ENCODE measurements at regions not wholly inside any gene's neighbourhood (a gene's known extent, or its start where the extent isn't known, plus 50 kb on each side); places are given as distances from the start of the nearest gene placed in this dataset.

DNA sequence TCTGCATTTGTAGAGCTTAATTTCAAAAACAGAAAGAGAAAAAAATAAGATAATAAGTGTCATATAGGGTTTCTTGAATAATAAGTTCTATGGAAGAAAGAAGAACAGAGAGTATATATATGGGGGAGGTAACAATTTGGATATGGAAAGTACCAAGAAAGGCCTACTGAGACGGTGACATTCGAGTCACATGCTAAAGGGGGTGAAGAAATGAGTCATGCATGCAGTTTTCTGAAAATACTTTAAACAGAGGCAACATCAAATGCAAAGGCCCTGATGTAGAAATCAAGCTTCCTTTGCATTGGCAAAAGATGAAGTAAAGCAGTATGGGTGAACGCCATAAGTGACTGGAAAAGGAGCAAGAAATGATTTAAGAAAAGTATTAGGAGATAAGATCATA is 371.6 kb upstream of the ZNF385D start:
- Histone ChIP-seq H3K4me2 (no peak overlapping the region), H3K27me3 (ENCODE audit: insufficient read depth) (no peaks in the 10 kb centered on the region), H3K27ac (ENCODE audit: low read depth in 2 of 2, low read length in 1 of 2) (no peak overlapping the region), H3K4me1 (ENCODE audit: control insufficient read depth in 1 of 2, insufficient read depth in 2 of 2, low read depth in 1 of 2, low read length in 1 of 2) (no peaks in the 10 kb centered on the region), H3K9ac (no peak overlapping the region), H3K9me2 (no peaks in the 10 kb centered on the region), H3K9me3 (no peaks in the 10 kb centered on the region), H4K20me1 (ENCODE audit: insufficient read depth) (no peaks in the 10 kb centered on the region), H2AFZ (ENCODE audit: low read depth) (no peak overlapping the region), H3F3A (replicated peaks; ENCODE audit: insufficient read depth) (no peaks in the 10 kb centered on the region), H3K4me3 (ENCODE audit: low read depth in 2 of 2, low read length in 1 of 2) (no peak overlapping the region), H3K79me2 (ENCODE audit: insufficient read depth) (no peaks in the 10 kb centered on the region), H3K36me3 (replicated peaks in 1 of 2; ENCODE audit: control insufficient read depth in 1 of 2, insufficient read depth in 2 of 2, low read length in 1 of 2) (no peaks in the 10 kb centered on the region)
- TF ChIP-seq MEF2A (IDR thresholded peaks at IDR 0.05; ENCODE audit: borderline replicate concordance, low read depth) (no peak), TEAD4 (IDR thresholded peaks at IDR 0.05; ENCODE audit: borderline replicate concordance, insufficient read depth) (no peak), NRF1 (IDR thresholded peaks at IDR 0.05; ENCODE audit: low read depth, low read length) (no peak), RAD21 (IDR thresholded peaks at IDR 0.05; ENCODE audit: low read length) (no peak), TCF12 (IDR thresholded peaks at IDR 0.05) (no peak), YY1 (IDR thresholded peaks at IDR 0.05; ENCODE audit: low read depth) (no peak), GATA2 (CRISPR knock-in tag; IDR thresholded peaks at IDR 0.05) (no peak), FOXM1 (IDR thresholded peaks at IDR 0.05; ENCODE audit: low read depth) (no peak), RCOR1 (IDR thresholded peaks at IDR 0.05; ENCODE audit: low read length) (no peak), TAF1 (IDR thresholded peaks at IDR 0.05; ENCODE audit: borderline replicate concordance, low read depth, low read length) (no peak)
- TF ChIP-seq, protein P1, sequence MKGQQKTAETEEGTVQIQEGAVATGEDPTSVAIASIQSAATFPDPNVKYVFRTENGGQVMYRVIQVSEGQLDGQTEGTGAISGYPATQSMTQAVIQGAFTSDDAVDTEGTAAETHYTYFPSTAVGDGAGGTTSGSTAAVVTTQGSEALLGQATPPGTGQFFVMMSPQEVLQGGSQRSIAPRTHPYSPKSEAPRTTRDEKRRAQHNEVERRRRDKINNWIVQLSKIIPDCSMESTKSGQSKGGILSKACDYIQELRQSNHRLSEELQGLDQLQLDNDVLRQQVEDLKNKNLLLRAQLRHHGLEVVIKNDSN (IDR thresholded peaks at IDR 0.05; ENCODE audit: borderline replicate concordance, low read depth) = no peak
- 30% methylated on average over 3 of the region's 3 CpGs for WGBS (ENCODE audit: low lambda C conversion rate)
- CTCF ChIA-PET = interaction anchor here (1.2 kb wide), 1 partner anchor 9 kb away, joined by 3 read pairs; no protein-coding TSS in a partner anchor
- DNase-seq = no peak
- POLR2A ChIA-PET = no interaction called here

DNA sequence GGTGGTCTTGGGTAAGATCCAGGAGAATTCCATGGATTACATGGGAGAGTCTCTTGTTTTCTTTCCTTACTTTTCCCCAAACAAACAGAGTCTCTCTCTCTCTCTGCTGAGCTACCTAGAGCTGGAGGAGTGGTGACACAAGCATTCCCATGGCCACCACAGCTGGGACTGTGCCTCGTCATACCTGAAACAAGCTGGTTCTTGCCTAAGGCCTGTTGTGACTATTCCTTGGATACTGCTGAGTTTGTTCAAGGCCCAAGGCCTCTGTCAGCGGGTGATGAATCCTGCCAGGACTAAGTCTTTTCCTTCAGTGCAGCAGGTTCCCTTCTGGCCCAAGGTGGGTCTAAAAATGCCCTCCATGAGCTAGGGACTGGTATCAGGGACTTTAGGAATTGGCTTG is 378.1 kb upstream of the ZNF385D start:
- no peak for DNase-seq
- H3K9me3 ChIP-seq = no peaks in the 10 kb centered on the region
- ChIA-PET POLR2A (no interaction called here), CTCF (interaction anchor here (1.5 to 1.7 kb wide), 2 partner anchors 12 to 573 kb away, joined by 3 to 4 read pairs; no protein-coding TSS in a partner anchor)
- H3K4me2 ChIP-seq = no peak overlapping the region
- no peaks in the 10 kb centered on the region for H3K36me3 ChIP-seq (replicated peaks in 1 of 2; ENCODE audit: control insufficient read depth in 1 of 2, insufficient read depth in 2 of 2, low read length in 1 of 2)
- H2AFZ ChIP-seq (ENCODE audit: low read depth) = no peak overlapping the region
- no peaks in the 10 kb centered on the region; a peak in 1 of 4 replicates for H3K4me1 ChIP-seq (ENCODE audit: control insufficient read depth in 1 of 2, insufficient read depth in 2 of 2, low read depth in 1 of 2, low read length in 1 of 2)
- H3K9me2 ChIP-seq = no peaks in the 10 kb centered on the region
- H3F3A ChIP-seq (replicated peaks; ENCODE audit: insufficient read depth) = no peaks in the 10 kb centered on the region
- no peak for TF ChIP-seq POLR2AphosphoS5 (IDR thresholded peaks at IDR 0.05; ENCODE audit: low read depth, low read length)
- no peak for TF ChIP-seq FOSL2 (IDR thresholded peaks at IDR 0.05; ENCODE audit: borderline replicate concordance, low read depth)
- TF ChIP-seq CHD2 (IDR thresholded peaks at IDR 0.05; ENCODE audit: low read length, partially characterized antibody) = no peak
- TF ChIP-seq, protein P2, sequence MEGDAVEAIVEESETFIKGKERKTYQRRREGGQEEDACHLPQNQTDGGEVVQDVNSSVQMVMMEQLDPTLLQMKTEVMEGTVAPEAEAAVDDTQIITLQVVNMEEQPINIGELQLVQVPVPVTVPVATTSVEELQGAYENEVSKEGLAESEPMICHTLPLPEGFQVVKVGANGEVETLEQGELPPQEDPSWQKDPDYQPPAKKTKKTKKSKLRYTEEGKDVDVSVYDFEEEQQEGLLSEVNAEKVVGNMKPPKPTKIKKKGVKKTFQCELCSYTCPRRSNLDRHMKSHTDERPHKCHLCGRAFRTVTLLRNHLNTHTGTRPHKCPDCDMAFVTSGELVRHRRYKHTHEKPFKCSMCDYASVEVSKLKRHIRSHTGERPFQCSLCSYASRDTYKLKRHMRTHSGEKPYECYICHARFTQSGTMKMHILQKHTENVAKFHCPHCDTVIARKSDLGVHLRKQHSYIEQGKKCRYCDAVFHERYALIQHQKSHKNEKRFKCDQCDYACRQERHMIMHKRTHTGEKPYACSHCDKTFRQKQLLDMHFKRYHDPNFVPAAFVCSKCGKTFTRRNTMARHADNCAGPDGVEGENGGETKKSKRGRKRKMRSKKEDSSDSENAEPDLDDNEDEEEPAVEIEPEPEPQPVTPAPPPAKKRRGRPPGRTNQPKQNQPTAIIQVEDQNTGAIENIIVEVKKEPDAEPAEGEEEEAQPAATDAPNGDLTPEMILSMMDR (IDR thresholded peaks at IDR 0.05) = no peak
- TF ChIP-seq EZH2phosphoT487 (IDR thresholded peaks at IDR 0.05; ENCODE audit: borderline replicate concordance, low read depth) = no peak
- TF ChIP-seq EP300 (IDR thresholded peaks at IDR 0.05; ENCODE audit: borderline replicate concordance in 1 of 2, low read depth in 1 of 2, low read length in 1 of 2) = no peak
- TF ChIP-seq, protein P3, sequence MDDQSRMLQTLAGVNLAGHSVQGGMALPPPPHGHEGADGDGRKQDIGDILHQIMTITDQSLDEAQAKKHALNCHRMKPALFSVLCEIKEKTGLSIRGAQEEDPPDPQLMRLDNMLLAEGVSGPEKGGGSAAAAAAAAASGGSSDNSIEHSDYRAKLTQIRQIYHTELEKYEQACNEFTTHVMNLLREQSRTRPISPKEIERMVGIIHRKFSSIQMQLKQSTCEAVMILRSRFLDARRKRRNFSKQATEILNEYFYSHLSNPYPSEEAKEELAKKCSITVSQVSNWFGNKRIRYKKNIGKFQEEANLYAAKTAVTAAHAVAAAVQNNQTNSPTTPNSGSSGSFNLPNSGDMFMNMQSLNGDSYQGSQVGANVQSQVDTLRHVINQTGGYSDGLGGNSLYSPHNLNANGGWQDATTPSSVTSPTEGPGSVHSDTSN (IDR thresholded peaks at IDR 0.05) = no peak
- TF ChIP-seq FOXJ3 (CRISPR knock-in tag; IDR thresholded peaks at IDR 0.05) = no peak
- TF ChIP-seq, protein P4, sequence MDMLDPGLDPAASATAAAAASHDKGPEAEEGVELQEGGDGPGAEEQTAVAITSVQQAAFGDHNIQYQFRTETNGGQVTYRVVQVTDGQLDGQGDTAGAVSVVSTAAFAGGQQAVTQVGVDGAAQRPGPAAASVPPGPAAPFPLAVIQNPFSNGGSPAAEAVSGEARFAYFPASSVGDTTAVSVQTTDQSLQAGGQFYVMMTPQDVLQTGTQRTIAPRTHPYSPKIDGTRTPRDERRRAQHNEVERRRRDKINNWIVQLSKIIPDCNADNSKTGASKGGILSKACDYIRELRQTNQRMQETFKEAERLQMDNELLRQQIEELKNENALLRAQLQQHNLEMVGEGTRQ (IDR thresholded peaks at IDR 0.05; ENCODE audit: borderline replicate concordance, low read depth, low read length) = no peak
- no peak for TF ChIP-seq FOXM1 (IDR thresholded peaks at IDR 0.05; ENCODE audit: low read depth)
- TF ChIP-seq TEAD4 (IDR thresholded peaks at IDR 0.05; ENCODE audit: borderline replicate concordance, insufficient read depth) = no peak
- TF ChIP-seq, protein P5, sequence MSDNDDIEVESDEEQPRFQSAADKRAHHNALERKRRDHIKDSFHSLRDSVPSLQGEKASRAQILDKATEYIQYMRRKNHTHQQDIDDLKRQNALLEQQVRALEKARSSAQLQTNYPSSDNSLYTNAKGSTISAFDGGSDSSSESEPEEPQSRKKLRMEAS (IDR thresholded peaks at IDR 0.05; ENCODE audit: low read depth) = no peak
- no peak for TF ChIP-seq MEF2A (IDR thresholded peaks at IDR 0.05; ENCODE audit: borderline replicate concordance, low read depth)
- no peak for TF ChIP-seq GATA2 (CRISPR knock-in tag; IDR thresholded peaks at IDR 0.05)
- no peak for TF ChIP-seq GABPA (IDR thresholded peaks at IDR 0.05; ENCODE audit: low read depth)
- H3K9ac ChIP-seq = no peak overlapping the region
- no peaks in the 10 kb centered on the region for H3K79me2 ChIP-seq (ENCODE audit: insufficient read depth)
- no peaks in the 10 kb centered on the region for H3K27me3 ChIP-seq (ENCODE audit: insufficient read depth)
- H4K20me1 ChIP-seq (ENCODE audit: insufficient read depth) = no peaks in the 10 kb centered on the region
- H3K27ac ChIP-seq (ENCODE audit: low read depth in 2 of 2, low read length in 1 of 2) = no peak overlapping the region
- WGBS (ENCODE audit: low lambda C conversion rate) = no CpG with 5 or more reads among the region's 2 CpGs
- H3K4me3 ChIP-seq (ENCODE audit: low read depth in 2 of 2, low read length in 1 of 2) = no peak overlapping the region

Data from SK-N-SH (cell line).